ENCODE measurements at regions not wholly inside any gene's neighbourhood (a gene's known extent, or its start where the extent isn't known, plus 50 kb on each side); places are given as distances from the start of the nearest gene placed in this dataset.

- no peak overlapping the region for H3K4me3 ChIP-seq
- no peaks in the 10 kb centered on the region for H3K9me3 ChIP-seq (ENCODE audit: insufficient read depth, low read depth)
- H2AFZ ChIP-seq, result no peak overlapping the region
- ChIA-PET POLR2A (ENCODE audit: unreplicated experiment) (no interaction called here), CTCF (no interaction called here)
- TF ChIP-seq EZH2 (IDR thresholded peaks at IDR 0.05; ENCODE audit: low read depth), result no peak
- H3K9me2 ChIP-seq (ENCODE audit: insufficient read depth), result no peaks in the 10 kb centered on the region
- no peaks in the 10 kb centered on the region for H3K79me2 ChIP-seq (ENCODE audit: low read depth)
- H4K20me1 ChIP-seq (ENCODE audit: insufficient read depth), result no peaks in the 10 kb centered on the region
- no peak overlapping the region for H3K27ac ChIP-seq
- no peaks in the 10 kb centered on the region; the same call in 1 of the 2 replicates for H3F3A ChIP-seq (ENCODE audit: insufficient read depth, low read depth)
- H3K4me1 ChIP-seq (replicated peaks; ENCODE audit: insufficient read depth), result peaks cover 12% of the 10 kb centered on the region
- BruUV-seq (replicated peaks), result no TSS peak
- no peak for DNase-seq
- intact Hi-C loops (cut with micrococcal nuclease; ENCODE audit: unreplicated experiment), result no loop called here
- H3K36me3 ChIP-seq (ENCODE audit: low read depth), result no peaks in the 10 kb centered on the region
- H3K27me3 ChIP-seq (ENCODE audit: insufficient read depth, low read depth), result no peaks in the 10 kb centered on the region
- H3K4me2 ChIP-seq, result no peak overlapping the region
These were observed 136.8 kb upstream of the ARHGAP42 start for GRCh38 chr11:100550298-100550697.

GRCh38 chr11:100550912-100551632 lies 136.0 kb upstream of the ARHGAP42 start:
- H3K4me3 ChIP-seq, result no peak overlapping the region
- DNase-seq, result no peak
- H3K36me3 ChIP-seq (ENCODE audit: low read depth), result no peaks in the 10 kb centered on the region
- H3K79me2 ChIP-seq (ENCODE audit: low read depth), result no peaks in the 10 kb centered on the region
- H3K27ac ChIP-seq, result no peak overlapping the region
- no peak overlapping the region for H2AFZ ChIP-seq
- H3F3A ChIP-seq (ENCODE audit: insufficient read depth, low read depth), result no peaks in the 10 kb centered on the region; the same call in 1 of the 2 replicates
- H4K20me1 ChIP-seq (ENCODE audit: insufficient read depth), result no peaks in the 10 kb centered on the region
- no peaks in the 10 kb centered on the region for H3K9me3 ChIP-seq (ENCODE audit: insufficient read depth, low read depth)
- TF ChIP-seq EZH2 (IDR thresholded peaks at IDR 0.05; ENCODE audit: low read depth) (no peak), CTCF (conservative IDR thresholded peaks at IDR 0.05) (no peak)
- ChIA-PET CTCF (no interaction called here), POLR2A (ENCODE audit: unreplicated experiment) (no interaction called here)
- H3K4me1 ChIP-seq (replicated peaks; ENCODE audit: insufficient read depth), result peaks cover 12% of the 10 kb centered on the region
- BruUV-seq (replicated peaks), result no TSS peak
- intact Hi-C loops (cut with micrococcal nuclease; ENCODE audit: unreplicated experiment), result no loop called here
- no peaks in the 10 kb centered on the region for H3K9me2 ChIP-seq (ENCODE audit: insufficient read depth)
- no peaks in the 10 kb centered on the region for H3K27me3 ChIP-seq (ENCODE audit: insufficient read depth, low read depth)
- H3K4me2 ChIP-seq, result no peak overlapping the region

- intact Hi-C loops (cut with micrococcal nuclease; ENCODE audit: unreplicated experiment), result no loop called here
- Histone ChIP-seq H3K36me3 (ENCODE audit: low read depth) (no peaks in the 10 kb centered on the region), H3K9me2 (ENCODE audit: insufficient read depth) (no peaks in the 10 kb centered on the region), H2AFZ (no peak overlapping the region), H3K4me1 (replicated peaks; ENCODE audit: insufficient read depth) (peaks cover 5% of the 10 kb centered on the region; the same call in 1 of the 2 replicates), H3K79me2 (ENCODE audit: low read depth) (no peaks in the 10 kb centered on the region), H4K20me1 (ENCODE audit: insufficient read depth) (no peaks in the 10 kb centered on the region), H3K4me3 (no peak overlapping the region), H3K4me2 (no peak overlapping the region), H3F3A (ENCODE audit: insufficient read depth, low read depth) (no peaks in the 10 kb centered on the region), H3K9me3 (ENCODE audit: insufficient read depth, low read depth) (no peaks in the 10 kb centered on the region), H3K27ac (no peak overlapping the region), H3K27me3 (ENCODE audit: insufficient read depth, low read depth) (no peaks in the 10 kb centered on the region)
- BruUV-seq (replicated peaks), result no TSS peak
- no peak for DNase-seq
- no peak for TF ChIP-seq EZH2 (IDR thresholded peaks at IDR 0.05; ENCODE audit: low read depth)
- TF ChIP-seq CTCF (conservative IDR thresholded peaks at IDR 0.05), result no peak
- CTCF ChIA-PET, result no interaction called here
- POLR2A ChIA-PET (ENCODE audit: unreplicated experiment), result no interaction called here
These were observed 131.2 kb upstream of the ARHGAP42 start for GRCh38 chr11:100555931-100556330.

GRCh38 chr11:100556781-100557180 lies 130.3 kb upstream of the ARHGAP42 start:
- BruUV-seq (replicated peaks), result no TSS peak
- H3K4me3 ChIP-seq, result no peak overlapping the region
- no peaks in the 10 kb centered on the region for H3K9me2 ChIP-seq (ENCODE audit: insufficient read depth)
- CTCF ChIA-PET, result no interaction called here
- no peaks in the 10 kb centered on the region for H4K20me1 ChIP-seq (ENCODE audit: insufficient read depth)
- no peaks in the 10 kb centered on the region for H3K79me2 ChIP-seq (ENCODE audit: low read depth)
- no peak for TF ChIP-seq CTCF (conservative IDR thresholded peaks at IDR 0.05)
- no peak for TF ChIP-seq EZH2 (IDR thresholded peaks at IDR 0.05; ENCODE audit: low read depth)
- H3F3A ChIP-seq (ENCODE audit: insufficient read depth, low read depth), result 0 out of 2 replicates have a peak, but pooled peaks cover under 1% of the 10 kb centered on the region
- H3K36me3 ChIP-seq (ENCODE audit: low read depth), result no peaks in the 10 kb centered on the region
- H3K27ac ChIP-seq, result no peak overlapping the region
- DNase-seq, result no peak
- H3K4me1 ChIP-seq (replicated peaks; ENCODE audit: insufficient read depth), result peaks cover 13% of the 10 kb centered on the region
- no peaks in the 10 kb centered on the region for H3K27me3 ChIP-seq (ENCODE audit: insufficient read depth, low read depth)
- POLR2A ChIA-PET (ENCODE audit: unreplicated experiment), result no interaction called here
- H3K4me2 ChIP-seq, result no peak overlapping the region
- no peaks in the 10 kb centered on the region for H3K9me3 ChIP-seq (ENCODE audit: insufficient read depth, low read depth)
- H2AFZ ChIP-seq, result no peak overlapping the region
- intact Hi-C loops (cut with micrococcal nuclease; ENCODE audit: unreplicated experiment), result no loop called here
